HuH-7 (cell line): ENCODE measurements at regions not wholly inside any gene's neighbourhood (a gene's known extent, or its start where the extent isn't known, plus 50 kb on each side); places are given as distances from the start of the nearest gene placed in this dataset.
"Not testable (repeated sequence)": the region's sequence is repeated elsewhere in the genome, so short reads cannot be mapped to it uniquely, and the experiment has no call there.

Experiments used
- DNase-seq: peaks from one replicate; pipeline ENCODE4 v3.0.0; 2011; ENCODE audit warnings: low spot score

DNA sequence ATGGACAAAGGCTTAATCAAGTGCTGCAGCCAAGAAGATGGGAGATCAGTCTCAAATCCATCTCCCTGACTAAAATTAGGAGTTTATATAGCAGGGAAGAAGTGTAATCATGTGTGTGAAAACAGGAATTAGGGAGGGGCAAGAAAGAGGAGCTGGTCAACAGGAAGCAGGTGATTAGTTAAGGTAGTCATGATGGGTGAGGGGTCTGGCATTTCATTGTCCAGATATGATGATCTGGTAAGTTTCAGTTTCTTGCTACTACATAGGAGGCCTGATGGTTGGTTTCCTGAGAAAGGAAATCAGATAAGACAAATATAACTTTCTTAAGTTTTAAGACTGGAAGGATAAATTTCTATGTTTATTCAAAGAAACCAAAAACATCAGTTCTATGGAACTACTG lies 455.6 kb upstream of the GRAMD2B start:
- DNase-seq: no peak

DNA sequence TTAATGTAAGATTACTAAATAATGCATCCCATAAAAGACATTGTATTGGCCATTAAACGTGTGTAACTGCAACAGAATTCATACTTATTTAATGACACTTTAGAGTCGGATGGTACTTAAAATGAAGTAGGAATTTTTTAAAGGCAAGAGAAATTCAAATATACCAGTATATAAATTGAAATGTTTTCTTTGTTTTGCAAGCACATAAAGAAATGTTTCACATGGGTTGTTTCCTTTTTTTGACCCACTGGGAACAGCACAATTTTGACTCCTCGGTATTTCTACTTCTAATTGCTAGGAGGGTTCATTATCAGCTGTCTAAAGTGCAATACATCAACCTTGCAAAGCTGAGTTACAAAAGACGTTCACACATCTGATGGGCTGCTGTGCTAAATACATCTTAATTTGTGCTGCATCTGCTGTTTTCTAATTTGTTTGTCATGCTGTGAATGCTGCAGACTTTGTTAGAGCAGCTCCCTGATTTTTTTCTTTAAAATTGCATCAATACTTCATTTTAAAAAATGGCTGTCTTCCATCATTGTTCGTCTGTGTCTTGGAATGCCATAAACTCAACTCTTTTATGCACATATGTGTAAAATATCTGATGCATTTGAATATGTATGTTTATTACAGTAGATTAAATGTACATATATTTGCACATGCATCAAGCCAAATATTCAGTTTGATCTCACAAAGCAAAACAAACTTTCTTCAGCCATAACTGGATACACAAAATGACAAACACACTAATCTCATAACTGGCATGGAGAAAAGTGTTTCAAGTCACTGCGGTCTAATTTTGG lies 454.0 kb upstream of the GRAMD2B start:
- no peak for DNase-seq

GRCh38 chr5:125969814-125970171 lies 453.4 kb upstream of the GRAMD2B start:
- DNase-seq: no peak

- DNase-seq: no peak
Observed at GRCh38 chr5:125970631-125971307, 452.4 kb upstream of the GRAMD2B start.

DNA sequence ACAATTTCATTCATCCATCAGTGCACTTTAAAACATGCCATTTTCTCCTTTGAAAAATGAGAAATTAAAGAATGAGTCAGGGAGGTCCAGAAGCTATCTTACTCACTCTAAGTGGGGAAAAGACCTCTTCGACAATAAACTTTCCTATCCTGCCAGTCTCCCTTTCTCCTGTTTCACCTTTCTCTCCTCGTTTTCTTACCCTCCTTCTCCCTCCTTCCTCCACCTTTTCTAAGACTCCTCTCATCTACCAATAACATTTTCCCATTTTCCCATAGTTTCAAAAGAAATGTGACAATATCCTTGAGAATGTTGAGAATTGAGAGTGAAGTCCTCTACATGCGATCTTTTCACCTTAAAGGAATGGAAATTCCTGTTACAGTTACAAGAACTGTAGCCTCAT lies 450.5 kb upstream of the GRAMD2B start:
- no peak for DNase-seq

DNA sequence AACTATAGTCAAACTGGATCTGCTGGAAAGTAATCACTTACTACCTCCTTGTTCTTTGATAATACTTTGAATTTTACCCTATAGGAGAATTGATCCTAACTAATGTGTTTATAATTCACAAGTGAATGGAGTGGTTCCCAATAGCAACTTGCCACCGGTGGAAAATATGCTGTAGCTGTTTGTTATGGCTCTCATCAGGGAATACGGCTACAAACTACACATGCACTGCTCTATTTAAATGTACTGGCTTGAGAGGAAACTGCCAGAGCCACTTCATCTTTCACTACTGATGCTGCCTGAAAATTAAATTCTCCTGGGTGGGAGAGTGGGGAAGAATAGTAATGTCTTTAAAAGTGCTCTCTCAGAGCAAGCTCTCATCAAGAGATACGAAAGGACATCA lies 448.5 kb upstream of the GRAMD2B start:
- DNase-seq: no peak

- no peak for DNase-seq
Observed at GRCh38 chr5:125976421-125977000, 446.7 kb upstream of the GRAMD2B start.

GRCh38 chr5:125978015-125978414 lies 445.2 kb upstream of the GRAMD2B start:
- no peak for DNase-seq

- DNase-seq: no peak
Observed at GRCh38 chr5:125979636-125980035, 443.6 kb upstream of the GRAMD2B start.

- no peak for DNase-seq
Observed at GRCh38 chr5:125981016-125981415, 442.2 kb upstream of the GRAMD2B start.

GRCh38 chr5:125987677-125988255 lies 435.4 kb upstream of the GRAMD2B start:
- DNase-seq: no peak

- DNase-seq: no peak
Observed at GRCh38 chr5:125992050-125992449, 431.2 kb upstream of the GRAMD2B start.

GRCh38 chr5:125999271-126000030 lies 423.8 kb upstream of the GRAMD2B start:
- DNase-seq: not testable (repeated sequence)

DNA sequence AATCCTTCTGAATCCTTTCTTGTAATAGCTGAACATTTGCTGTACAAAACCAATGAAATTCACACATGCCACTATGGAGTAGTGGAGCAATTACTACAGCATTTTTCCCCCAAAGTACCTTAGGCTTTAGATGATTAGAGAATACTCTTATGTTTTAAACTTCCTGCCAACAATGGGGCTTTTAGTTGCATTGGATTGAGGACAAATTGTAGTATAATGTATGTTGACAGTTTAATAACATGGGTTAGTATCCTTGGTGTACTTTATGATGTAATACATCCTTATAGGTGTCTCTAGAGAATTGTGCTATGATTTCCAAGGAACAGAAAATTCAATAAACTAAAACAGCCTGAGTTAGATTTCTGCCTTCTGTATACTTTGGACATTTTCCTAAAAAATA lies 422.7 kb upstream of the GRAMD2B start:
- no peak for DNase-seq

GRCh38 chr5:126002222-126002897 lies 420.8 kb upstream of the GRAMD2B start:
- no peak for DNase-seq

- DNase-seq: no peak
Observed at GRCh38 chr5:126003309-126003708, 419.9 kb upstream of the GRAMD2B start.

- DNase-seq: no peak
Observed at GRCh38 chr5:126004636-126005035, 418.6 kb upstream of the GRAMD2B start.

GRCh38 chr5:126007841-126008240 lies 415.4 kb upstream of the GRAMD2B start:
- no peak for DNase-seq

DNA sequence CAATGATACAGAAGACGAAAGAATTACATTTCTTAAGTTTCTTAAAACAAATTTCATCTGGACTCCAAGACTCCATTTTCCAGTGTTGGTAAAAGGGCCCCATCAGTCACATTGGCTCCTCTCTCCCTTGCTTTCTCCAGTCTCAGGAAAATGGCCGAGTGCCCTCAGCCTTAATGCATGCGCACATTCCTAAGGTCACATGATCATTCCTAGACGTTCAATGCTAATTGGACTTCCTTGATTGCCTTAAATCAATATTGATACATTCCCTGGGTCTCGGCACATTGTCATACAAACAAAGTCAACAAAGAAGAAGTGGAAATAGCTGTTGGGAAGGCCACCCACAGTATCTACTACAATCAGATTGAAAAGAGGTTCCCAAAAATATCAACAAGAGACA lies 413.6 kb upstream of the GRAMD2B start:
- DNase-seq: no peak

DNA sequence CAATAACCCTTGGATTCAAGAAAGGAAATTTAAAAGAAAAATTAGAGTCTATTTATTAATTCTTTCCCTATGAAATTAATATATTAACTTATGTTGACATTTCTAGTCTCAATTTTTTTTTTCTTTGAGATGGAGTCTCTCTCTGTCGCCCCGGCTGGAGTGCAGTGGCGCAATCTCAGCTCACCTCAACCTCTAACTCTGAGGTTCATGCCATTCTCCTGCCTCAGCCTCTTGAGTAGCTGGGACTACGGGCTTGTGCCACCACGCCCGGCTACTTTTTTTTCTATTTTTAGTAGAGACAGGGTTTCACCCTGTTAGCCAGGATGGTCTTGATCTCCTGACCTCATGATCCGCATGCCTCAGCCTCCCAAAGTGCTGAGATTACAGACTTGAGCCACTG lies 411.7 kb upstream of the GRAMD2B start:
- not testable (repeated sequence) for DNase-seq

- no peak for DNase-seq
Observed at GRCh38 chr5:126014676-126015075, 408.5 kb upstream of the GRAMD2B start.
